HG03095 (cell line): ENCODE measurements at regions not wholly inside any gene's neighbourhood (a gene's known extent, or its start where the extent isn't known, plus 50 kb on each side); places are given as distances from the start of the nearest gene placed in this dataset.

ENCODE experiments used
- ATAC-seq: cut with Tn5 transposase; IDR thresholded peaks from one replicate; pipeline ENCODE4 v1.9.1; 2021; ENCODE audit warnings: moderate library complexity; ENCODE audit not compliant: unreplicated experiment

- ATAC-seq, result no peak
Measured at GRCh38 chr12:22981711-22982110, 356.7 kb downstream of the ETNK1 start.

- no peak for ATAC-seq
Measured at GRCh38 chr12:22982635-22983034, 357.7 kb downstream of the ETNK1 start.

- no peak for ATAC-seq
Measured at GRCh38 chr12:22986997-22987396, 362.0 kb downstream of the ETNK1 start.

GRCh38 chr12:22990501-22990900 is 365.5 kb downstream of the ETNK1 start:
- no peak for ATAC-seq

- ATAC-seq, result no peak
Measured at GRCh38 chr12:22991250-22991844, 366.4 kb downstream of the ETNK1 start.

- ATAC-seq, result no peak
Measured at GRCh38 chr12:22993609-22994315, 368.8 kb downstream of the ETNK1 start.

GRCh38 chr12:22994316-22994675 is 369.3 kb downstream of the ETNK1 start:
- ATAC-seq, result no peak

- ATAC-seq, result no peak
Measured at GRCh38 chr12:23001487-23001886, 376.5 kb downstream of the ETNK1 start.

- ATAC-seq, result no peak
Measured at GRCh38 chr12:23002381-23002780, 377.4 kb downstream of the ETNK1 start.

- no peak for ATAC-seq
Measured at GRCh38 chr12:23004473-23005020, 379.6 kb downstream of the ETNK1 start.

- ATAC-seq, result no peak
Measured at GRCh38 chr12:23005387-23005786, 380.4 kb downstream of the ETNK1 start.

- no peak for ATAC-seq
Measured at GRCh38 chr12:23006413-23006812, 381.4 kb downstream of the ETNK1 start.

- ATAC-seq, result no peak
Measured at GRCh38 chr12:23008623-23009022, 383.7 kb downstream of the ETNK1 start.

GRCh38 chr12:23014749-23015148 is 389.8 kb downstream of the ETNK1 start:
- no peak for ATAC-seq

- no peak for ATAC-seq
Measured at GRCh38 chr12:23025372-23026016, 400.5 kb downstream of the ETNK1 start.

GRCh38 chr12:23028158-23028802 is 403.3 kb downstream of the ETNK1 start:
- no peak for ATAC-seq

GRCh38 chr12:23029185-23029584 is 404.2 kb downstream of the ETNK1 start:
- no peak for ATAC-seq

- ATAC-seq, result no peak
Measured at GRCh38 chr12:23039834-23040233, 414.9 kb downstream of the ETNK1 start.

- no peak for ATAC-seq
Measured at GRCh38 chr12:23041774-23042173, 416.8 kb downstream of the ETNK1 start.

GRCh38 chr12:23043646-23044045 is 418.7 kb downstream of the ETNK1 start:
- ATAC-seq, result no peak

- ATAC-seq, result peak; percentile 89
Measured at GRCh38 chr12:23049180-23049579, 424.2 kb downstream of the ETNK1 start.

- no peak for ATAC-seq
Measured at GRCh38 chr12:23055004-23055403, 430.0 kb downstream of the ETNK1 start.
